ENCODE measurements at regions not wholly inside any gene's neighbourhood (a gene's known extent, or its start where the extent isn't known, plus 50 kb on each side); places are given as distances from the start of the nearest gene placed in this dataset.
"Not testable (repeated sequence)": the region's sequence is repeated elsewhere in the genome, so short reads cannot be mapped to it uniquely, and the experiment has no call there.

DNA sequence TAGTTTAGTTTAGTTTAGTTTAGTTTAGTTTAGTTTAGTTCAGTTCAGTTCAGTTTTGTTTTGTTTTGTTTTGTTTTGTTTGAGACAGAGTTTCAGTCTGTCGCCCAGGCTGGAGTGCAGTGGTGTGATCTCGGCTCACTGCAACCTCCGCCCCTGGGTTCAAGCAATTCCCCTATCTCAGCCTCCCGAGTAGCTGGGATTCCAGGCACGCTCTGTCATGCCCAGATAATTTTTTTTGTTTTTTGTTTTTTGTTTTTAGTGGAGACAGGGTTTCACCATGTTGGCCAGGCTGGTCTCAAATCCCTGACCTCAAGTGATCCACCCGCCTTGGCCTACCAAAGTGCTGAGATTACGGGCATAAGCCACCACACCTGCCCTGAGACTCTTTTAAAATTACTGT, 120.0 kb downstream of the LHX2 start:
- H4K12ac ChIP-seq (ENCODE audit: low read depth, low read length); H4K8ac ChIP-seq (ENCODE audit: low read depth, low read length); H3K9ac ChIP-seq (ENCODE audit: low read length); H3K9me3 ChIP-seq (ENCODE audit: insufficient read depth, low read depth, low read length); H2AK5ac ChIP-seq (ENCODE audit: low read length); H3K4me3 ChIP-seq (ENCODE audit: low read depth, low read length); H3K4me2 ChIP-seq (ENCODE audit: low read length); H2AFZ ChIP-seq (ENCODE audit: insufficient read depth, low read length, poor library complexity); H3K23ac ChIP-seq (ENCODE audit: low read length); H3K4ac ChIP-seq (ENCODE audit: low read depth, low read length); H3K27me3 ChIP-seq (ENCODE audit: insufficient read depth, low read length); H3K36me3 ChIP-seq (ENCODE audit: control insufficient read depth in 1 of 2, insufficient read depth in 2 of 2, low read length in 2 of 2); H3K18ac ChIP-seq (ENCODE audit: low read length); H2BK120ac ChIP-seq (ENCODE audit: insufficient read depth, low read length, poor library complexity); H2BK12ac ChIP-seq (ENCODE audit: low read length); H3K79me2 ChIP-seq (ENCODE audit: control insufficient read depth, insufficient read depth, low read length, poor library complexity); H3K14ac ChIP-seq (ENCODE audit: low read length): not testable (repeated sequence)
- peak overlapping the region; percentile 73 for H4K91ac ChIP-seq (ENCODE audit: low read depth, low read length)
- peak; percentile 72 to 85 for DNase-seq
- peak overlapping the region; percentile 59 for H2BK5ac ChIP-seq (ENCODE audit: low read depth, low read length, poor library complexity)
- H3K4me1 ChIP-seq (ENCODE audit: control insufficient read depth in 1 of 2, insufficient read depth in 2 of 2, low read length in 2 of 2), result peaks cover 9 to 19% of the 10 kb centered on the region in 2 experiments
- no CpG with 5 or more reads among the region's 7 CpGs for WGBS (ENCODE audit: extremely low coverage, insufficient coverage, insufficient read length)
- peaks cover 10% of the 10 kb centered on the region for H3K79me1 ChIP-seq (ENCODE audit: low read length)
- H3K27ac ChIP-seq (ENCODE audit: low read depth, low read length), result peak overlapping the region; percentile 27

- H3K14ac ChIP-seq (ENCODE audit: low read length), result no peak overlapping the region
- H4K91ac ChIP-seq (ENCODE audit: low read depth, low read length), result peak overlapping the region; percentile 39
- no peaks in the 10 kb centered on the region for H3K36me3 ChIP-seq (ENCODE audit: control insufficient read depth in 1 of 2, insufficient read depth in 2 of 2, low read length in 2 of 2)
- peaks cover 16% of the 10 kb centered on the region for H3K79me1 ChIP-seq (ENCODE audit: low read length)
- H3K79me2 ChIP-seq (ENCODE audit: control insufficient read depth, insufficient read depth, low read length, poor library complexity), result peaks cover 2% of the 10 kb centered on the region
- H3K4me3 ChIP-seq (ENCODE audit: low read depth, low read length), result no peak overlapping the region
- no peak overlapping the region for H2AFZ ChIP-seq (ENCODE audit: insufficient read depth, low read length, poor library complexity)
- H3K9ac ChIP-seq (ENCODE audit: low read length), result no peak overlapping the region
- no peak overlapping the region for H2BK5ac ChIP-seq (ENCODE audit: low read depth, low read length, poor library complexity)
- no peak overlapping the region for H3K4ac ChIP-seq (ENCODE audit: low read depth, low read length)
- DNase-seq, result peak; percentile 68 to 83
- no peaks in the 10 kb centered on the region for H3K27me3 ChIP-seq (ENCODE audit: insufficient read depth, low read length)
- no peak overlapping the region for H2BK120ac ChIP-seq (ENCODE audit: insufficient read depth, low read length, poor library complexity)
- no peak overlapping the region for H4K12ac ChIP-seq (ENCODE audit: low read depth, low read length)
- H3K27ac ChIP-seq (ENCODE audit: low read depth, low read length), result no peak overlapping the region
- H3K4me1 ChIP-seq (ENCODE audit: control insufficient read depth in 1 of 2, insufficient read depth in 2 of 2, low read length in 2 of 2), result peaks cover 14 to 25% of the 10 kb centered on the region in 2 experiments
- H3K23ac ChIP-seq (ENCODE audit: low read length), result no peak overlapping the region
- H3K9me3 ChIP-seq (ENCODE audit: insufficient read depth, low read depth, low read length), result no peaks in the 10 kb centered on the region
- H2AK5ac ChIP-seq (ENCODE audit: low read length), result no peak overlapping the region
- H3K18ac ChIP-seq (ENCODE audit: low read length), result no peak overlapping the region
- peak overlapping the region; percentile 25 for H2BK12ac ChIP-seq (ENCODE audit: low read length)
- no peak overlapping the region for H3K4me2 ChIP-seq (ENCODE audit: low read length)
- no peak overlapping the region for H4K8ac ChIP-seq (ENCODE audit: low read depth, low read length)
- no CpG with 5 or more reads among the region's 10 CpGs for WGBS (ENCODE audit: extremely low coverage, insufficient coverage, insufficient read length)
These were observed 121.1 kb downstream of the LHX2 start for GRCh38 chr9:124132671-124133147.

DNA sequence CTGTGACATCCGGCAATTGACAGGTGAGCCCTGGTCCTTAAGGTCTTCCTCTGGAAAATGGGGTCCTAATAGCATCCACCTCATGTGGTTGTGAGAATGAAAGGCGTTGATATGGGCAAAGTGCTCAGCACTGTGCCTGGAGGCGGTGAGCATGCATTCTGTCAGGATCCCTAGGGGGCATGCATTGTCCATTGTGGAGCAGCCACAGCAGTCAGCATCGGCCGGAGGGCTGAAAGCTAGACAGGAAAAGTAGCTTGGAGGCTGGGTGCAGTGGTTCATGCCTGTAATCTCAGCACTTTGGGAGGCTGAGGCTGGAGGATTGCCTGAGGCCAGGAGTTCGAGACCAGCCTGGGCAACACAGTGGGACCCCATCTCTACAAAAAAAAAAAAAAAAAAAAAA, 122.2 kb downstream of the LHX2 start:
- Histone ChIP-seq H3K79me1 (ENCODE audit: low read length) (peaks cover 17% of the 10 kb centered on the region), H3K14ac (ENCODE audit: low read length) (no peak overlapping the region), H3K4me3 (ENCODE audit: low read depth, low read length) (no peak overlapping the region), H3K36me3 (ENCODE audit: control insufficient read depth in 1 of 2, insufficient read depth in 2 of 2, low read length in 2 of 2) (no peaks in the 10 kb centered on the region), H2BK120ac (ENCODE audit: insufficient read depth, low read length, poor library complexity) (no peak overlapping the region), H3K23ac (ENCODE audit: low read length) (no peak overlapping the region), H2BK5ac (ENCODE audit: low read depth, low read length, poor library complexity) (no peak overlapping the region), H4K8ac (ENCODE audit: low read depth, low read length) (no peak overlapping the region), H2AFZ (ENCODE audit: insufficient read depth, low read length, poor library complexity) (no peak overlapping the region), H3K27me3 (ENCODE audit: insufficient read depth, low read length) (no peaks in the 10 kb centered on the region), H2BK12ac (ENCODE audit: low read length) (no peak overlapping the region), H3K27ac (ENCODE audit: low read depth, low read length) (peak overlapping the region; percentile 66), H3K79me2 (ENCODE audit: control insufficient read depth, insufficient read depth, low read length, poor library complexity) (peaks cover 2% of the 10 kb centered on the region), H3K4ac (ENCODE audit: low read depth, low read length) (no peak overlapping the region), H2AK5ac (ENCODE audit: low read length) (no peak overlapping the region), H4K91ac (ENCODE audit: low read depth, low read length) (no peak overlapping the region), H4K12ac (ENCODE audit: low read depth, low read length) (no peak overlapping the region), H3K9ac (ENCODE audit: low read length) (no peak overlapping the region), H3K18ac (ENCODE audit: low read length) (no peak overlapping the region), H3K9me3 (ENCODE audit: insufficient read depth, low read depth, low read length) (no peaks in the 10 kb centered on the region), H3K4me2 (ENCODE audit: low read length) (no peak overlapping the region), H3K4me1 (ENCODE audit: control insufficient read depth in 1 of 2, insufficient read depth in 2 of 2, low read length in 2 of 2) (peaks cover 15 to 25% of the 10 kb centered on the region in 2 experiments)
- WGBS (ENCODE audit: extremely low coverage, insufficient coverage, insufficient read length), result no CpG with 5 or more reads among the region's 6 CpGs
- DNase-seq, result peak; percentile 94 to 95

DNA sequence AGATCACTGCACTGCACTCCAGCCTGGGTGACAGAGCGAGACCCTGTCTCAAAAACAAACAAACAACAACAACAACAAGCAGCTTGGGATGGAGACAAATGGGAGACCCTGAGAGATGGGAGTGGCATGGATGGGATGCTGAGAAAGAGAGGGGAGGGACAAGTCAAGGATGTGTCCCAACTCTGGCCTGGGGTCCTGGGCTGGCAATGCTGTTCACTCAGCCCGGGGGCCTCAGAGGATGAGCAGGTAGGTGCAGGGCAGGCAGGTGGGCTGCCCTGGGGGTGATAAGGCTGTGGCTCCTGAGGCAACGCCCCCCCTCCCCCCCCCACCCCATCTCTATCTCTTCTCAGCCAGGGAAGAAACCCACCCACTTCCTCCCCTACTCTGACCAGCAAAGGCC, 123.0 kb downstream of the LHX2 start:
- Histone ChIP-seq H2AFZ (ENCODE audit: insufficient read depth, low read length, poor library complexity) (no peak overlapping the region), H3K14ac (ENCODE audit: low read length) (no peak overlapping the region), H4K91ac (ENCODE audit: low read depth, low read length) (peak overlapping the region; percentile 29), H4K8ac (ENCODE audit: low read depth, low read length) (no peak overlapping the region), H3K9me3 (ENCODE audit: insufficient read depth, low read depth, low read length) (no peaks in the 10 kb centered on the region), H3K9ac (ENCODE audit: low read length) (no peak overlapping the region), H3K79me2 (ENCODE audit: control insufficient read depth, insufficient read depth, low read length, poor library complexity) (peaks cover 2% of the 10 kb centered on the region), H3K36me3 (ENCODE audit: control insufficient read depth in 1 of 2, insufficient read depth in 2 of 2, low read length in 2 of 2) (no peaks in the 10 kb centered on the region), H3K4me1 (ENCODE audit: control insufficient read depth in 1 of 2, insufficient read depth in 2 of 2, low read length in 2 of 2) (peaks cover 19 to 29% of the 10 kb centered on the region in 2 experiments), H2BK120ac (ENCODE audit: insufficient read depth, low read length, poor library complexity) (peak overlapping the region; percentile 5), H2AK5ac (ENCODE audit: low read length) (peak overlapping the region; percentile 45), H3K27ac (ENCODE audit: low read depth, low read length) (no peak overlapping the region), H3K4me2 (ENCODE audit: low read length) (no peak overlapping the region), H2BK12ac (ENCODE audit: low read length) (peak overlapping the region; percentile 3), H3K4ac (ENCODE audit: low read depth, low read length) (no peak overlapping the region), H4K12ac (ENCODE audit: low read depth, low read length) (no peak overlapping the region), H3K23ac (ENCODE audit: low read length) (no peak overlapping the region), H3K4me3 (ENCODE audit: low read depth, low read length) (no peak overlapping the region), H3K27me3 (ENCODE audit: insufficient read depth, low read length) (no peaks in the 10 kb centered on the region), H3K18ac (ENCODE audit: low read length) (no peak overlapping the region), H2BK5ac (ENCODE audit: low read depth, low read length, poor library complexity) (no peak overlapping the region), H3K79me1 (ENCODE audit: low read length) (peaks cover 14% of the 10 kb centered on the region)
- DNase-seq, result no peak
- no CpG with 5 or more reads among the region's 3 CpGs for WGBS (ENCODE audit: extremely low coverage, insufficient coverage, insufficient read length)
